GM18861 (cell line): ENCODE measurements at regions not wholly inside any gene's neighbourhood (a gene's known extent, or its start where the extent isn't known, plus 50 kb on each side); places are given as distances from the start of the nearest gene placed in this dataset.
A peak's percentile ranks its signal among the peaks of the same experiment; 100 is the strongest.
"Not testable (repeated sequence)": the region's sequence is repeated elsewhere in the genome, so short reads cannot be mapped to it uniquely, and the experiment has no call there.

Experiments
- ATAC-seq: cut with Tn5 transposase; IDR thresholded peaks from one replicate; pipeline ENCODE4 v1.9.1; 2021; ENCODE audit not compliant: unreplicated experiment

DNA sequence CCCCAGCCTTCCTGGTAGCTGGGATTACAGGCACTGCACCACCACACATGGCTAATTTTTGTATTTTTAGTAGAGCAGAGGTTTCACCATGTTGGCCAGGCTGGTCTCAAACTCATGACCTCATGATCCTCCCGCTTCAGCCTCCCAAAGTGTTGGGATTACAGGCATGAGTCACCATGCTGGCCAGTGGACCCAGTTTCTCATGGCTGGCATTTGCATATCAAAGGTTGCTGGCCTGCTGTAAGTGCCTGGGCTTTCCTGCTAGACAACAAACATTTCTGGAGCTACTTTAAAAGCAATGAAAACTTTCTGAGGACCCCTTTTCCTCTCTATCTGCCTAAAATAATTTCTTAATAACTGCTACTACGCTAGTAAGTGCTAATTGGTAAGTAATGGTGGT is 228.2 kb downstream of the PCDH10 start:
- ATAC-seq = no peak

- ATAC-seq = no peak
Measured at GRCh38 chr4:133372699-133373098, 223.6 kb downstream of the PCDH10 start.

DNA sequence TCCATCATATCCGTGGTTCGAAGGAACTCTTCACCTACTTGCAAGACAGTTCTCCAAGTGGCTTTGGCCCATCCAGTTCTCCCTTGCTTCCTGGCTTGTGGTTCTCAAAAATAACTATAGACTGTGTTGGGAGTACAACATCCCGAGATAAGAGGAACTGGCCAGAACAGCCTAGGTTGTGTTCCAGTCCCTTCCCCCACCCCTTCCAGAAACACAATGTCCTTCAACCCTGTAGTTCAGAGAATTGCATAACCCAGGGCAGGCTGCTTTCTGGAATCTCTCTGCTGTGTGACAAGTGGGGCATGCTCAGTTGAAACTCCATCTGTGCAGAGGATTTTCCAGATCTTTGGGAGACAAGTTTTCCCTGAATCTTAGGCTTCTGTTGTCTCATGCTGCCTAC is 206.5 kb downstream of the PCDH10 start:
- ATAC-seq = no peak

GRCh38 chr4:133347409-133347808 is 198.3 kb downstream of the PCDH10 start:
- ATAC-seq = no peak

DNA sequence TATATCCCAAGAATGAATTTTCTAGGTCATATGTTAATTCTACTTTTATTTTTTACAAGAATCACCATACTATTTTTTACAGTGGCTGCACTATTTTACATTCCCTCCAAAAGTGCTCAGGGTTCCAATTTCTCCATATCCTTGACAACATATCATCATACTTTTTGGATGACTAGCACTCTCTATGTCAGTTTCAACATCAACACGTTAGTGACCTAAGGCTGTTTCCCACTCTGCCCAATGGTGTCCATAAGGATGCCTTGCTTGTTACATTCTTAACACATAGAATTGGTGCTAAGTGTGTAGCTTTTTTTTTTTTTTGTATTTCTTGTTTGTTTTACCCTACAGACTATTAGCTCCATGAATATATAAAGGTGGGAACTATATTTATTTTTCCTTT is 175.4 kb downstream of the PCDH10 start:
- ATAC-seq = no peak

DNA sequence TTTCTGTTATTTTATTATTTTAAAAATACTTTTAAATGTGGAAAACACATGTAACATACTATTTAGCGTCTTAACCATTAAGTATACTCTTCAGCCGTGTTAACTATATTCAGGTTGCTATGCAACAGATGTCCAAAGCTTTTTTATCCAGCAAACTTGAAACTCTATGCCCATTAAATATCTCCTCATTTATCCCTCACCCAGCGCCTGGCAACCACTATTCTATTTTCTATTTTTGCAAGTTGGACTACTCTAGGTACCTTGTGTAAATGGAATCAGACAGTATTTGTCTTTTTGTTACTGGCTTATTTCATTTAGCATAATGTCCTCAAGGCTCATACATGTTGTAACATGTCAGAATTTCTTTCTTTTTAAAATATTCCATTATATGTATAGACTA is 174.6 kb downstream of the PCDH10 start:
- no peak for ATAC-seq

GRCh38 chr4:133320576-133321170 is 171.6 kb downstream of the PCDH10 start:
- peak; percentile 84 for ATAC-seq

DNA sequence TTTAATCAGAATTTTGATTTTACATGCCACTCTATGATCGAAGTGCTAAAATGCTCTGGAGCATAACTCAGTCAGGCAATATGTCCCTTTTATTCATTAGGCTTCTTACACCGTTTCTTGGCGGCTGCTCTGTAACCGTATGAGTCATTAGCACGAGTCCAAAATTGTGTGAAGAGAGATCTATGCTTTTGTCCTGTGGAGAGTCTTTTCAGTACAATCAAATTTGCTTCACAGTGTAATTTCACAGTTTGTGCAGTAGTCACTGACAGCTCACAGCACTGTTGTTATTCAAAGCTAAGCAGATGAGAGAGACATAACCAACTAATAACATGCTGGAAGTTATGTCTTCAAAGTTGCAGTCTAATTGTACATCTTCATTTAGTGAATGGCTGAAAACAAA is 167.8 kb downstream of the PCDH10 start:
- no peak for ATAC-seq

DNA sequence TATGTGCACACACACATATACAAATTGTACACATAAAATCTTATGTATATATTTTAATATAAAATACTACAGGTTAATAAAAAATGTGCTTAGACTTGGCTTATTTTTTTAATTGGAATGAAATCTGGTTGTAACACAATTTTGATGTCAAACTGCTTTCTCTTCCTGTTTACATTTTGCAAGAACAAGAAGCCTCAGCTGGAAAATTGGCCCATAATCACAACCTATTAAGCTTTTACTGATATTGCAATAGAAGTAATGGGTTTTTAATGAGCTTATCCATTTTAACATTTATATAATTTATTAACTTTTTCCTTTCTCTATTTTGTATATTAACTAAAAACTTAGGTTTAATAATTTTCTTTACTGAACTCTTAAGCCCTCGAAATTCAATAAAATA is 165.9 kb downstream of the PCDH10 start:
- no peak for ATAC-seq

DNA sequence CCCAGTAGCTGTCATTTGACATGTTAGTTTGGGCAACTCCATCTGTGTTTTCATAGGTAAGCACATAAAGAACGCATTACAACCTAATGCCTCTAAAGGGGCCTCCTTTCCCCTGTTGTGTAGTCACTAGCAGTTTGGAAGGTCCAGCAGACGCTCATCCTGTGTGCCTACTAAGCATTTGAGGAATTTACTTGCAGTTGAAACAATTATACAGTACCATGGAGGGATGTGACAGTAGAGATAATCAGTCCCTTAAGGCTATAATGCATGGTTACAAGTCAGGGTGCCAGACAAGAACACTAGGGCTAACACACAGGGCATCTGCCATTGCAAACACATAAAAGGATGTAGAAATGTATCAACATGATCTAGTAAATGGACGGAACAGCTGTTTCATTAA is 138.3 kb downstream of the PCDH10 start:
- ATAC-seq = no peak

GRCh38 chr4:133278591-133278990 is 129.5 kb downstream of the PCDH10 start:
- no peak for ATAC-seq

DNA sequence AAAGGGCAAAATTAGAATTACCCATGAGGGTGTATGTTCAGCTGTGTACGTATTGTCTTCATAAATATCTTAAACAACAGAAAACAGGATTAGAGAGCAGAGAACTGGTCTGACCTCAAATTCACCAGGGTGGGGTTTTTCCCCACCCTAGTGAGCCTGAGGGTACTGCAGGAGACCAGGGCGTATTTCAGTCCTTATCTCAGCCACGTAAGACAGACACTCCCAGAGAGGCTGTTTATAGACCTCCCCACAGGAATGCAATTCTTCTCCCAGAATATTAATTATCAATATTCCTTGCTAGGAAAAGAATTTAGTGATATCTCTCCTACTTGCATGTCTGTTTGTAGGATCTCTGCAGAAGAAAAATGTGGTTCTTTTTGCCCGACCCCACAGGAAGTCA is 128.8 kb downstream of the PCDH10 start:
- not testable (repeated sequence) for ATAC-seq

DNA sequence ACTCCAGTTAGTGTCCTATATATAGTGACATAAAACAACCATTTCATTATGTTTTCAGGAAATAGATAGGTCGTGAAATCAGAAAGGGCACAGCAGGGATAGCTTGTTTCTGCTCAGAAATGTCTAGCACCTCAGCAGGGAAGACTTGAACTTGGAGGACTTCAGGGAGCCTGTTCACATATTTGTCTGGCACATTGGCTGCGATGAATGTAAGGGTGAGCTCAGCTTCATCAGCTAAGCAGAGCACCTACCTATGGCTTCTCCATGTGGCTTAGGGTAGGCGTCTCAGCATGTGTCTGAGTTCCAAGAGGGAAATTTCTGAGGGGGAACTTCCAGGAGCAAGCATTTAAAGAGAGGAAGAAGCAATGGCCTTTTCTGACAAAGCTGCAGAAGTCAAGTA is 126.2 kb downstream of the PCDH10 start:
- ATAC-seq = no peak

- ATAC-seq = no peak
Measured at GRCh38 chr4:133273401-133273800, 124.3 kb downstream of the PCDH10 start.

GRCh38 chr4:133270021-133270570 is 121.0 kb downstream of the PCDH10 start:
- ATAC-seq = no peak

DNA sequence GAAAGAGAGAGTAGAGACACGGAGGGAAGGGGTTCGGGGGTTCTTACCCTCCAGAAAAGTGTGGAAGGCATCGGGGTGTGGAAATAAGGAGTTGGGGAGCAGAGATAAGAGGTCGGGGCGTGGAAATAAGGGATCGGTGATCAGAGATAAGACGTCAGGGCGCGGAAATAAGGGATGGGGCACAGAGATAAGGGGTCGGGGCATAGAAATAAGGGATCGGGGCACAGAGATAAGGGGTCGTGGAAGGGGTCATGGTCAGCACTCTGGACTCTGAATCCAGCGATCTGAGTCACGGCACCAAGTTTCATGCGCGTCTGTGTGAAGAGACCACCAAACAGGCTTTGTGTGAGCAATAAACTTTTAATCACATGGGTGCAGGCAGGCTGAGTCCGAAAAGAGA is 119.1 kb downstream of the PCDH10 start:
- ATAC-seq = no peak

DNA sequence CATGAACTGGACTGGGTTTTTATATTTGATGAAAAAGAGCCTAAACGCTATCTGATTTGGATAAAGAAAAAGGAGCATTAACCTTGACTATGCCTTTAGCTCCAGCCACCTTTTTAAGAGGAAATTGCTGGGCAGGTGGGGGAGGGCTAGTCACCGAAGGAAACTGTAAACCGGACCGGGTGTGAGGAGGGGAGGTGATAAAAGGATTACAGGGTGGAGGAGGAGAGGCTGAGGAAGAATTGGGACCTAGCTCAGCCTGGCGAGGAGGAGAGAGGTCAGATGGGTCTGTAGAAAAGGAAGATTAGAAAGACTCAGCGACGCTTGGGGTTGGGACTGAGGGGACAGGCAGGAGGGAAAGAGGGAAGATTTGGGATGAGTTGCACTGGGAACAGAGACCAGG is 118.4 kb downstream of the PCDH10 start:
- not testable (repeated sequence) for ATAC-seq

- ATAC-seq = not testable (repeated sequence)
Measured at GRCh38 chr4:133266966-133267365, 117.9 kb downstream of the PCDH10 start.

- ATAC-seq = not testable (repeated sequence)
Measured at GRCh38 chr4:133264251-133264650, 115.2 kb downstream of the PCDH10 start.

- no peak for ATAC-seq
Measured at GRCh38 chr4:133263104-133263503, 114.0 kb downstream of the PCDH10 start.

DNA sequence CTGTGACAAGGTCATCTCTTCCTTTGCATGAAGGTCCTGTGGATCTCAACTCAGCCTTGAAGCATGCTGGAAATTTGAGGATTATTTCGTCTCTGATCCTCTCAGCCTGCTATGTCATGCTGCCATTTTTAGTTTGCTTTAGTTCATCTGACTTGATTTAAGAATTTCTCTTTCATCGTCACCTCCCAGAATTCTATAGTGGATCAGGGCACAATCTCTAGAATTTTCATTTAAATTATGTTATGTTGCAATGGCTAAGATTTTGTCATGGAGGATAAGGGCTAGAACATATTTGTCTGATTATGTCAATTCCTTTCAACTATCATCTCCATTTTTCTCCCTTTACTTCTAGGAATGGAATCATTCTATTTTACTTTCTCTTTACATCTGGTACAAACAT is 98.8 kb downstream of the PCDH10 start:
- no peak for ATAC-seq

DNA sequence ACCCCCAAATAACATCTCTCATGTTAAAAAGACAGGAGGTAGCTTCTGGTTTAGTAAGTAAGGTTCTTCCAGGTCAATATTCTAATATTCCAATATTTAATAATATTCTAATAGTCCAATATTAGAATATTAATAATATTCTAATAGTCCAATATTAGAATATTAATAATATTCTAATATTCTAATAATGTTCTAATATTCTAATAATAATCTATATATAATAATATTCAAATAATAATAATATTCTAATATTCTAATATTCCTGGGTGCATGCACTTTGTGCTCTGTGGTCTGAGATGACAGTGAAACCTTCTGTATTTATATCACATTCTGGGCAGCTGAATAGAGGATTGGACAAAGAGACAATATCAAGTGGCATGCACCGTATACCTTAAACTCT is 96.1 kb downstream of the PCDH10 start:
- ATAC-seq = no peak
